GM12878 (cell line): ENCODE measurements at regions not wholly inside any gene's neighbourhood (a gene's known extent, or its start where the extent isn't known, plus 50 kb on each side); places are given as distances from the start of the nearest gene placed in this dataset.

ENCODE experiments used
- ATAC-seq: fragments of 200-7000 bp; cut with Tn5 transposase; 3 replicates; pipeline ENCODE4 v1.9.1; 2020; ENCODE audit warnings: mild to moderate bottlenecking, moderate library complexity
- BruUV-seq: library from RNA; stranded (reverse); fragments of 400-500 nt; replicated peaks from 2 replicates; lab custom pipeline; 2021; lab: Mats Ljungman, UMichigan
- CTCF ChIA-PET: fragments of 300-600 bp; sonication (Branson Sonifier 250); formaldehyde crosslinking; extraction: SDS; loops from one replicate; lab custom pipeline; 2021; ENCODE audit warnings: inconsistent platforms; lab: Yijun Ruan, JAX
- POLR2A ChIA-PET: fragments of 350-600 bp; formaldehyde crosslinking; extraction: SDS; loops from one replicate; lab custom pipeline; 2021; ENCODE audit warnings: inconsistent platforms; lab: Charles Lee
- RAD21 ChIA-PET: fragments of 300-600 bp; sonication (Branson Sonifier 250); formaldehyde crosslinking; loops from one replicate; lab custom pipeline; 2023; ENCODE audit warnings: antibody characterized with exemption; ENCODE audit not compliant: unreplicated experiment; lab: Charles Lee
- SMC1A ChIA-PET: fragments of 300-600 bp; sonication (Branson Sonifier 250); formaldehyde crosslinking; loops from one replicate; lab custom pipeline; 2023; ENCODE audit not compliant: unreplicated experiment, uncharacterized antibody; lab: Charles Lee
- DNase-seq: peaks from one replicate; pipeline ENCODE4 v3.0.0-alpha.2; 2011; ENCODE audit warnings: low read depth, low spot score
- FAIRE-seq: peaks from 3 replicates; lab custom pipeline; 2011; peaks lifted over from hg19 to GRCh38; lab: Jason Lieb, UNC
- H2AFZ ChIP-seq: 2 replicates; pipeline ENCODE4 v1.6.0; 2011; ENCODE audit warnings: low read depth, low read length, control low read depth; ENCODE audit not compliant: control insufficient read depth
- H3K27ac ChIP-seq: 2 replicates; pipeline ENCODE4 v1.5.1; 2011; ENCODE audit warnings: control low read depth; ENCODE audit not compliant: control insufficient read depth, insufficient read depth
- H3K27me3 ChIP-seq, 2 experiments: replicated peaks in 1 of 2; 2 replicates each; pipeline versions ENCODE4 v1.6.0 to v1.6.1; 2011; ENCODE audit warnings: low read length in 1 of 2; ENCODE audit not compliant: control insufficient read depth in 2 of 2, insufficient read depth in 2 of 2
- H3K36me3 ChIP-seq, 2 experiments: 2 replicates each; pipeline ENCODE4 v1.5.1; 2011; ENCODE audit warnings: low read length in 1 of 2; ENCODE audit not compliant: control insufficient read depth in 2 of 2, insufficient read depth in 2 of 2
- H3K4me1 ChIP-seq: 2 replicates; pipeline ENCODE4 v1.6.1; 2011; ENCODE audit warnings: mild to moderate bottlenecking, low read length, moderate library complexity, mixed read lengths; ENCODE audit not compliant: control insufficient read depth, insufficient read depth
- H3K4me2 ChIP-seq: 2 replicates; pipeline ENCODE4 v1.6.0; 2011; ENCODE audit warnings: control low read depth; ENCODE audit not compliant: control insufficient read depth, insufficient read depth
- H3K4me3 ChIP-seq: fragments of 200-600 bp; sonication (generic); 2 replicates; pipeline ENCODE4 v1.5.1; 2016
- H3K79me2 ChIP-seq: 2 replicates; pipeline ENCODE4 v1.6.0; 2011; ENCODE audit warnings: low read length; ENCODE audit not compliant: control insufficient read depth, insufficient read depth
- H3K9ac ChIP-seq: 2 replicates; pipeline ENCODE4 v1.8.0; 2011; ENCODE audit warnings: low read length, control low read depth, mixed read lengths; ENCODE audit not compliant: control insufficient read depth, insufficient read depth
- H3K9me3 ChIP-seq: replicated peaks from 3 replicates; pipeline ENCODE4 v1.5.1; 2011; ENCODE audit warnings: mild to moderate bottlenecking, low read length; ENCODE audit not compliant: control insufficient read depth, insufficient read depth
- H4K20me1 ChIP-seq: 2 replicates; pipeline ENCODE4 v1.6.0; 2011; ENCODE audit not compliant: control insufficient read depth, insufficient read depth
- CBX5 ChIP-seq: sonication (generic); IDR thresholded peaks from 2 replicates; pipeline ENCODE4 v1.6.1; 2016; ENCODE audit warnings: low read depth, moderate library complexity, mild to moderate bottlenecking, inconsistent platforms
- CHD1 ChIP-seq: IDR thresholded peaks from 2 replicates; pipeline ENCODE4 v1.6.1; 2012; ENCODE audit warnings: low read depth, low read length, improper control_type of control experiment
- DPF2 ChIP-seq: fragments of 450-650 bp; IDR thresholded peaks from 2 replicates; pipeline ENCODE4 v1.6.1; 2017; ENCODE audit warnings: mild to moderate bottlenecking
- EP300 ChIP-seq, 2 experiments: fragments of 150-350 bp in 1 of 2; IDR thresholded peaks; 2 replicates each; pipeline ENCODE4 v1.6.1; 2011 to 2012; ENCODE audit warnings: low read depth in 2 of 2, low read length in 2 of 2, borderline replicate concordance in 1 of 2, improper control_type of control experiment in 1 of 2, inconsistent platforms in 1 of 2; ENCODE audit not compliant: control insufficient read depth in 1 of 2
- ESRRA ChIP-seq: IDR thresholded peaks from 2 replicates; pipeline ENCODE4 v1.6.1; 2012; ENCODE audit warnings: mild to moderate bottlenecking, low read length, improper control_type of control experiment
- GABPA ChIP-seq: IDR thresholded peaks from 2 replicates; pipeline ENCODE4 v1.6.1; 2014; ENCODE audit warnings: antibody characterized with exemption, low read depth, mild to moderate bottlenecking, inconsistent platforms
- HDGF ChIP-seq: fragments of 450-650 bp; IDR thresholded peaks from 2 replicates; pipeline ENCODE4 v1.6.1; 2016; ENCODE audit warnings: antibody characterized with exemption
- MAX ChIP-seq: IDR thresholded peaks from 2 replicates; pipeline ENCODE4 v1.6.1; 2012; ENCODE audit warnings: low read depth, low read length, improper control_type of control experiment
- MEF2A ChIP-seq: IDR thresholded peaks from 2 replicates; pipeline ENCODE4 v1.6.1; 2011; ENCODE audit warnings: low read depth, mild to moderate bottlenecking, low read length, moderate library complexity; ENCODE audit not compliant: insufficient read depth
- NFYB ChIP-seq: IDR thresholded peaks from 2 replicates; pipeline ENCODE4 v1.6.1; 2011; ENCODE audit warnings: low read depth, mild to moderate bottlenecking, low read length, improper control_type of control experiment, moderate library complexity; ENCODE audit not compliant: insufficient read depth
- POLR2AphosphoS2 ChIP-seq: IDR thresholded peaks from 2 replicates; pipeline ENCODE4 v1.6.1; 2011; ENCODE audit warnings: low read depth, mild to moderate bottlenecking, low read length, improper control_type of control experiment, moderate library complexity
- POU2F2 ChIP-seq: IDR thresholded peaks from 3 replicates; pipeline ENCODE4 v1.6.1; 2011; ENCODE audit warnings: low read depth, mild to moderate bottlenecking, low read length, borderline replicate concordance
- RFX5 ChIP-seq: IDR thresholded peaks from 2 replicates; pipeline ENCODE4 v1.6.1; 2011; ENCODE audit warnings: low read depth, low read length, improper control_type of control experiment
- SPI1 ChIP-seq: IDR thresholded peaks from 2 replicates; pipeline ENCODE4 v1.6.1; 2011; ENCODE audit warnings: low read depth, mild to moderate bottlenecking, low read length, moderate library complexity, borderline replicate concordance; ENCODE audit not compliant: insufficient read depth
- SUPT20H ChIP-seq: IDR thresholded peaks from 2 replicates; pipeline ENCODE4 v1.6.1; 2011; ENCODE audit warnings: low read depth, mild to moderate bottlenecking, low read length, moderate library complexity, borderline replicate concordance; ENCODE audit not compliant: control insufficient read depth
- TCF12 ChIP-seq: IDR thresholded peaks from 2 replicates; pipeline ENCODE4 v1.6.1; 2011; ENCODE audit warnings: low read depth, mild to moderate bottlenecking, low read length
- TCF7 ChIP-seq: IDR thresholded peaks from 2 replicates; pipeline ENCODE4 v1.6.1; 2014; ENCODE audit warnings: antibody characterized with exemption, borderline replicate concordance
- ZNF622 ChIP-seq: fragments of 450-650 bp; IDR thresholded peaks from 2 replicates; pipeline ENCODE4 v1.6.1; 2017; ENCODE audit warnings: mild to moderate bottlenecking, inconsistent platforms
- in situ Hi-C: fragments of 300-500 bp; cut with MboI; formaldehyde crosslinking; loops from 9 replicates; pipeline ENCODE4 v1.14.3; 2018; ENCODE audit warnings: mixed read lengths
- intact Hi-C: fragments of 100-400 bp; cut with micrococcal nuclease; formaldehyde crosslinking; loops from one replicate; pipeline ENCODE4 v1.14.2; 2022; ENCODE audit not compliant: unreplicated experiment

GRCh38 chr18:2134364-2134763, 436.9 kb downstream of the METTL4 start:
- H3K27ac ChIP-seq: no peak overlapping the region
- intact Hi-C loops: no loop called here
- ChIA-PET SMC1A (interaction anchor here (1.0 to 1.6 kb wide), 2 partner anchors 8 to 411 kb away, joined by 3 read pairs; no protein-coding TSS in a partner anchor), RAD21 (no interaction called here), CTCF (interaction anchor here (1.0 kb wide), 1 partner anchor 413 kb away, joined by 3 read pairs; no protein-coding TSS in a partner anchor), POLR2A (no interaction called here)
- no TSS peak for BruUV-seq
- no peaks in the 10 kb centered on the region for H3K9me3 ChIP-seq
- in situ Hi-C loops: no loop called here
- no peak overlapping the region for H3K4me2 ChIP-seq
- H3K9ac ChIP-seq: no peak overlapping the region
- H3K79me2 ChIP-seq: no peaks in the 10 kb centered on the region
- no peaks in the 10 kb centered on the region for H3K27me3 ChIP-seq
- H2AFZ ChIP-seq: no peak overlapping the region
- DNase-seq (no peak), FAIRE-seq (no peak), ATAC-seq (no peak)
- no peaks in the 10 kb centered on the region for H3K4me1 ChIP-seq
- no peak for TF ChIP-seq EP300 (IDR thresholded peaks at IDR 0.05; ENCODE audit: borderline replicate concordance in 1 of 2, control insufficient read depth in 1 of 2, low read depth in 2 of 2, low read length in 2 of 2)
- no peak for TF ChIP-seq POLR2AphosphoS2
- TF ChIP-seq ZNF622: no peak
- TF ChIP-seq MEF2A: no peak
- no peak for TF ChIP-seq RFX5
- TF ChIP-seq CBX5: no peak
- no peak for TF ChIP-seq CHD1
- no peak for TF ChIP-seq HDGF
- no peak for TF ChIP-seq ESRRA
- no peak for TF ChIP-seq TCF7
- TF ChIP-seq GABPA: no peak
- TF ChIP-seq POU2F2: no peak
- no peak for TF ChIP-seq NFYB
- TF ChIP-seq SPI1: no peak
- TF ChIP-seq TCF12: no peak
- TF ChIP-seq DPF2: no peak
- TF ChIP-seq MAX: no peak
- no peak for TF ChIP-seq SUPT20H
- H3K4me3 ChIP-seq: no peak overlapping the region
- no peaks in the 10 kb centered on the region for H3K36me3 ChIP-seq
- H4K20me1 ChIP-seq: no peaks in the 10 kb centered on the region
